HUES6 (cell line): ENCODE measurements at regions not wholly inside any gene's neighbourhood (a gene's known extent, or its start where the extent isn't known, plus 50 kb on each side); places are given as distances from the start of the nearest gene placed in this dataset.

Experiments
- H3K27ac ChIP-seq: 2 replicates; pipeline ENCODE4 v1.7.0; 2013; ENCODE audit warnings: low read depth, mild to moderate bottlenecking, low read length, inconsistent platforms
- H3K27me3 ChIP-seq: 2 replicates; pipeline ENCODE4 v1.6.1; 2013; ENCODE audit warnings: low read length; ENCODE audit not compliant: control insufficient read depth, insufficient read depth
- H3K36me3 ChIP-seq: 2 replicates; pipeline ENCODE4 v1.6.1; 2013; ENCODE audit warnings: low read length; ENCODE audit not compliant: control insufficient read depth, insufficient read depth
- H3K4me1 ChIP-seq: 2 replicates; pipeline ENCODE4 v1.6.1; 2013; ENCODE audit warnings: low read length; ENCODE audit not compliant: control insufficient read depth, insufficient read depth
- H3K4me3 ChIP-seq: 2 replicates; pipeline ENCODE4 v1.5.1; 2013; ENCODE audit warnings: low read depth, low read length
- H3K9ac ChIP-seq: one replicate; pipeline ENCODE4 v1.6.1; 2013; ENCODE audit warnings: mild to moderate bottlenecking, low read length
- H3K9me3 ChIP-seq: 2 replicates; pipeline ENCODE4 v1.6.1; 2013; ENCODE audit warnings: low read depth, low read length; ENCODE audit not compliant: control insufficient read depth, insufficient read depth

- H3K27me3 ChIP-seq, result no peaks in the 10 kb centered on the region
- H3K4me3 ChIP-seq, result no peak overlapping the region
- H3K27ac ChIP-seq, result no peak overlapping the region
- no peaks in the 10 kb centered on the region for H3K36me3 ChIP-seq
- 0 out of 2 replicates have a peak, but pooled peaks cover 3% of the 10 kb centered on the region for H3K4me1 ChIP-seq
- no peaks in the 10 kb centered on the region for H3K9me3 ChIP-seq
- H3K9ac ChIP-seq, result no peak overlapping the region
These were observed 303.0 kb upstream of the SP8 start for GRCh38 chr7:21089653-21090052.

DNA sequence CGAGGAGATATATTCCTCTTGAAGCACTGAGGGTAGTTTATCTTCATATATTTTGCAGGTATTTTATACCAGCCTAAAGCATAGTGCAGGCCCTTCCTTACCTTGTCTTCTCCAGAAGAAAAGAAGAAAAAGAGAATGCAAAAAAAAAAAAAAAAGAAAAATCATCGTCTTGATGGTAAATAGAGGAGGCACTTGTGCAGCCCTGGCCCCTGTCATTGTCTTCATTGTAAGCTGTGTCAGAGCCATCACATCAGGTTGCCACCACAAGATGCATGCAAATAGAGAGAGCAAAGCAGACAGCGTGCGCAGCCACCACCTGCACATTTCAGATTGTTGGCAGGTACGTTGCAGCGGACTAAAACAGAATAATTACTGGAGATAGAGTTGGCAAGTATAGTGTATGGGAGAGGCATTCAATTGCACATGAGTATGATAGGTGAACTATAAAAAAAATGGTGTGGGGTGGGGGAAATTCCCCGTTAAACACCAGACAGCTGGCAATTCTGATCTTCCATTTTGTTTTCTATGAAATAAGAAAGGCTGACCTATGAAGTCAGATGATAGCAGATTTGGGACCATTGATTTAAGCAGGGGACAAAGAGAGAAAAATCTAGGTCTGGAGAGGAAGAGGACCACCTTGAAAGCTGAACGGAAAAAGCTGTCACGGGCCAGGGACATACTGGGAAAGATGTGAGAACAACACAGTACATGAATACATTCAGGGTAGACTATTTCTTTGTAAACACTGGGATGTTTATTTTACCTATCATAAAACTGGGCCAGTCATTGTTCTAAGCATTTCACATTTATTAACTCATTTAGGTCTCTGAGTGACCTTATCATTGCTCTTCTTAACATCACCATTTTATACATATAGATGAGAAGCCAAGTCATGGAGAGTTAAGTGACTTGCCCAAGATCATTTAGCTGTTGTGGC lies 306.3 kb upstream of the SP8 start:
- H3K27me3 ChIP-seq, result no peaks in the 10 kb centered on the region
- no peak overlapping the region for H3K4me3 ChIP-seq
- H3K36me3 ChIP-seq, result no peaks in the 10 kb centered on the region
- no peak overlapping the region for H3K27ac ChIP-seq
- 0 out of 2 replicates have a peak, but pooled peaks cover 4% of the 10 kb centered on the region for H3K4me1 ChIP-seq
- no peak overlapping the region for H3K9ac ChIP-seq
- no peaks in the 10 kb centered on the region for H3K9me3 ChIP-seq

DNA sequence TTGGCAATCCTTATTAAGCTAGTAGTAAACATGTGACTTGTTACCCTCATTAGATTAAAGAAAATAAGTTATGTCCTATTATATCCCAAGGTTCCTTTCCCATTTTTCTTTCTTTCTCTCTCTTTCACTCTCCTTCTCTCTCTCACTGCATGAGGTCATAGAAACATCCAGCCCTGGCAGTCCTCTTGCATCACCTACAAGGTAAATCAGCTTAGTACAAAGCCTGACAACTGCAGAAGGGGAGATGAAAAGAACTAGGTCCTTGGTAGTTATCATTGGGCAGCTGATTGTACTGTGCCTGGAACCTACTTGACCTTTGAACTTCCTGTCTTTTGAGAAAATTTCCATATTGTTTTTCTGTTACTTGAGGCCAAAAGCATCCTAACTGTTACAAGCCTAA lies 307.9 kb upstream of the SP8 start:
- H3K4me1 ChIP-seq, result 0 out of 2 replicates have a peak, but pooled peaks cover 4% of the 10 kb centered on the region
- no peaks in the 10 kb centered on the region for H3K36me3 ChIP-seq
- H3K4me3 ChIP-seq, result no peak overlapping the region
- no peaks in the 10 kb centered on the region for H3K9me3 ChIP-seq
- H3K27me3 ChIP-seq, result no peaks in the 10 kb centered on the region
- H3K27ac ChIP-seq, result no peak overlapping the region
- no peak overlapping the region for H3K9ac ChIP-seq

GRCh38 chr7:21099432-21099831 lies 312.7 kb upstream of the SP8 start:
- Histone ChIP-seq H3K4me1 (0 out of 2 replicates have a peak, but pooled peaks cover 3% of the 10 kb centered on the region), H3K36me3 (no peaks in the 10 kb centered on the region), H3K27ac (no peak overlapping the region), H3K27me3 (no peaks in the 10 kb centered on the region), H3K4me3 (no peak overlapping the region), H3K9ac (no peak overlapping the region), H3K9me3 (no peaks in the 10 kb centered on the region)

DNA sequence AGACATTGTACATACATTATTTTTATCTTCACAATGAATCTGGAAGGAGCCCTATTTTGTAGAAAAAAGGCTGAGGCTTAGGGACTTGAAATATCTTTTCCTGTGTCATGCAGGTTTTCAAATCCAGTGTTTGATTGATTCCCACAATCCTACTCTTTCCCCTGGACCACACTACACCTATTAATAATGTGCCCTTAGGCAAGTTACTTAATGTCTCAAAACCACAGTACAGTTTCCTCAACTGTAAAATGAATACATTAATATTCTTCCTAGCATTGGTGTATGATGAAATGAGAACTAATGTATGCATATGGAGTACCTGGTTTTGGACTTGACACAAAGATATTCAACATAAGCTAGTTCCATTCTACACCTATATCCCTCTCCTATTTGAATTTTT lies 313.3 kb upstream of the SP8 start:
- no peak overlapping the region for H3K9ac ChIP-seq
- no peak overlapping the region for H3K4me3 ChIP-seq
- no peaks in the 10 kb centered on the region for H3K27me3 ChIP-seq
- H3K36me3 ChIP-seq, result no peaks in the 10 kb centered on the region
- no peaks in the 10 kb centered on the region for H3K9me3 ChIP-seq
- no peaks in the 10 kb centered on the region for H3K4me1 ChIP-seq
- no peak overlapping the region for H3K27ac ChIP-seq

- H3K27ac ChIP-seq, result no peak overlapping the region
- H3K9ac ChIP-seq, result no peak overlapping the region
- no peaks in the 10 kb centered on the region for H3K9me3 ChIP-seq
- no peaks in the 10 kb centered on the region for H3K27me3 ChIP-seq
- no peak overlapping the region for H3K4me3 ChIP-seq
- no peaks in the 10 kb centered on the region for H3K36me3 ChIP-seq
- H3K4me1 ChIP-seq, result no peaks in the 10 kb centered on the region
These were observed 314.9 kb upstream of the SP8 start for GRCh38 chr7:21101541-21101940.

DNA sequence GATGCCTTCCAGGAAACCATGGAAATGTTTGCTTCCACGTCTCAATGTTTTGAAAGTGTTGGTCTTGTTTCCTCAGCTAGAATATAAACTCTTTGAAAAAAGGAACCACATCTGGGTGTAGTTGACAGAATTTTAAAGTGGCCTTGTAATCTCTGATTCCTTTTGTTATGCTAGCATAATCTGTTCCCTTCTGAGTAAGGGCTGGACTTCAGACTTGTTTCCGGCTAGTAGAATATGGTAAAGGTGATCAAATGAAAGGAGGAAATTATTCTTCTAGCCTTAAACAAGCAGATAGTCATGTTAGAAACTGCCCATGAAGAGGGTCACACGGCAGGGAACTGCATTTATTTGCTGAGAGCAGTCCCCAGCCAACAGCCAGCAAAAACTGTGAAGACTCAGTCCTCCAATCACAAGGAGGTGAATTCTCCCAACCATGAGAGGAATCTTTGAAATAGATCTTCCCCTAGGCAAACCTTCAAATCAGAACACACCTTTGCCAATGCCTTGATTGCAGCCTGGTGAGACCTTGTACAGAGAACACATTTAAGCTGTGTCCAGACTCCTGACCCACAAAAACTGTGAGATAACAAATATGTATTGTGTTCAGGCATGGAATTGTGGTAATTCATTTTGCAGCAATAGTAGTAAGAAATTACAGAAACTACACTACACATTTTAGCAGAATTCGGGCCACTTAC lies 316.9 kb upstream of the SP8 start:
- no peaks in the 10 kb centered on the region for H3K4me1 ChIP-seq
- H3K9me3 ChIP-seq, result no peaks in the 10 kb centered on the region
- no peak overlapping the region for H3K27ac ChIP-seq
- no peaks in the 10 kb centered on the region for H3K27me3 ChIP-seq
- H3K4me3 ChIP-seq, result no peak overlapping the region
- H3K36me3 ChIP-seq, result no peaks in the 10 kb centered on the region
- H3K9ac ChIP-seq, result no peak overlapping the region

GRCh38 chr7:21104124-21104500 lies 317.4 kb upstream of the SP8 start:
- Histone ChIP-seq H3K9ac (no peak overlapping the region), H3K4me3 (no peak overlapping the region), H3K36me3 (no peaks in the 10 kb centered on the region), H3K9me3 (no peaks in the 10 kb centered on the region), H3K4me1 (no peaks in the 10 kb centered on the region), H3K27ac (no peak overlapping the region), H3K27me3 (no peaks in the 10 kb centered on the region)

DNA sequence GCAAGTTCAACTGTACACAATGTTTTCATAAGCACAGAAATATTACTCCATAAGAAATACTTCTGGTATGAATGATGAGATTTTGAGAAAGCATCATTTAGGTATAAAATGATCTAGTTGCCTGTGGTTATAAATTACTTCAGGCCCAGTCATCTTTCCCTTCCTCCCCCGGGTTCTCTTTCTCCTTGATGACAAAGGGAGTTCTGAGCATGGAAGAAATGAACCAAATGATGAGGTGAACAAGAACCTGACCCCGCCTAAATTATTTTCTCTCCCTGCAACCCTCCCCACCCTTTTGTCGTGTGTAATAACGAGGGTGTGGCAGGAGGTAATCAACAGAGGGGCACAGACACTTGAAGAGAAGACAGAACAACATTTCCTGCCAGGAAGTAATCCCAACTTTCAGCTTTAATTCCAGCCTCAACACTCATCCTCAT lies 319.6 kb upstream of the SP8 start:
- H3K9me3 ChIP-seq, result no peaks in the 10 kb centered on the region
- no peak overlapping the region for H3K4me3 ChIP-seq
- H3K4me1 ChIP-seq, result no peaks in the 10 kb centered on the region
- no peak overlapping the region for H3K9ac ChIP-seq
- no peaks in the 10 kb centered on the region for H3K27me3 ChIP-seq
- no peaks in the 10 kb centered on the region for H3K36me3 ChIP-seq
- no peak overlapping the region for H3K27ac ChIP-seq

- no peak overlapping the region for H3K4me3 ChIP-seq
- H3K36me3 ChIP-seq, result no peaks in the 10 kb centered on the region
- no peaks in the 10 kb centered on the region for H3K27me3 ChIP-seq
- H3K9me3 ChIP-seq, result no peaks in the 10 kb centered on the region
- no peak overlapping the region for H3K27ac ChIP-seq
- no peak overlapping the region for H3K9ac ChIP-seq
- H3K4me1 ChIP-seq, result no peaks in the 10 kb centered on the region
These were observed 320.4 kb upstream of the SP8 start for GRCh38 chr7:21107101-21107500.

- Histone ChIP-seq H3K4me3 (no peak overlapping the region), H3K27me3 (no peaks in the 10 kb centered on the region), H3K36me3 (no peaks in the 10 kb centered on the region), H3K9ac (no peak overlapping the region), H3K9me3 (no peaks in the 10 kb centered on the region), H3K4me1 (no peaks in the 10 kb centered on the region), H3K27ac (no peak overlapping the region)
These were observed 319.7 kb upstream of the SP4 start for GRCh38 chr7:21108182-21108581.
